ENCODE measurements at regions not wholly inside any gene's neighbourhood (a gene's known extent, or its start where the extent isn't known, plus 50 kb on each side); places are given as distances from the start of the nearest gene placed in this dataset.

DNA sequence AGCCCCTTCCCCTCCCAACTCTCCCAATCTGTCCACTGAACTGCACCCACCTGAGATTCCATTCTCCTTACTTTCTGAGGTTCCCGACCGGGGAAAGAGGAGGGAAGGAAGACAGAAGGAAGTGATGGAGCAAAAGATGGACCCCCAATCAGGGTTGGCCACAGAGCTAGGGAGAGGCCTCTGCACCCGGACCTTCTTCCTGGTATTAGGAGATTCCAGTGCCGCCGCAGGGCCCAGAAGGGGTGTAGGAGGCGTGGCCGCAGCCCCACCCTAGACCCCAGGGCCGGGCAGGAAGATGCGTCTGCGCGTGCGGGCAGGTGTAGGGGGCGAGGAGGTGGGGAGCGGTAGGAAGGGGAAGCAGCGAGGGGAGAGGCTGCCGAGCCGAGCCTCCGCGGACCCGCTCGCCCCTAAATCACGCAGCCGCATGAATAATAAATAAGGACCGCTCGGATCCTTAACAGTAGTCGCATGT, 104.2 kb upstream of the MVB12B start:
- DNase-seq: no peak

DNA sequence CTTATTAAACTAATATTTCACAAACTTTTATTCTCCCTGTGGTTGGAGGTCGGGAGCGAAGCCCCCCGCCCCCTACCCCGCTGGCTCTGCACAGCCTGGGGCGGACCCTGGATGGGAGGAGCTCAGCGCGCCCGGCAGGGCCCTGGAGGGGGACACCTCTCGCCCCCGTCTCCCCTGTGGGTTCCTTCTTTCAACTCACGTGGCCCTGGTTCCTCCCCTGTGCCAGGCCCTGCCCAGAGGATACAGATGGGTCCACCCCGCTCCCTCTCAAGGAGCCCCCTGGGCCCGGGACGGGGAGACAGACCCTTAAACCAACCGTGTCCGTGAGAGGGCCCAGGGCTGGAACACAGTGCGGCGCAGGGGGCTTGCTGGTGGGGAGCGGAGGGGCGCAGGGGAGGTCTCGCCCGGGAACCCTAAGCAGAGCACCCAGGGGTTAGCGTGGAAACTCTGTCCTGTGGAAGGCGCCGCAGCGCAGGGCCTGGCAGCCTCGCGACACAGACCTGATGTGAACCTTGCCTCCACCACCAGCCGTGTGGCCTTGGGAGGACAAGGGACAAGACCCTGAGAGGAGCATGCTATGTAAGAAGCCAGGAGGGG, 103.7 kb upstream of the MVB12B start:
- DNase-seq: no peak

DNA sequence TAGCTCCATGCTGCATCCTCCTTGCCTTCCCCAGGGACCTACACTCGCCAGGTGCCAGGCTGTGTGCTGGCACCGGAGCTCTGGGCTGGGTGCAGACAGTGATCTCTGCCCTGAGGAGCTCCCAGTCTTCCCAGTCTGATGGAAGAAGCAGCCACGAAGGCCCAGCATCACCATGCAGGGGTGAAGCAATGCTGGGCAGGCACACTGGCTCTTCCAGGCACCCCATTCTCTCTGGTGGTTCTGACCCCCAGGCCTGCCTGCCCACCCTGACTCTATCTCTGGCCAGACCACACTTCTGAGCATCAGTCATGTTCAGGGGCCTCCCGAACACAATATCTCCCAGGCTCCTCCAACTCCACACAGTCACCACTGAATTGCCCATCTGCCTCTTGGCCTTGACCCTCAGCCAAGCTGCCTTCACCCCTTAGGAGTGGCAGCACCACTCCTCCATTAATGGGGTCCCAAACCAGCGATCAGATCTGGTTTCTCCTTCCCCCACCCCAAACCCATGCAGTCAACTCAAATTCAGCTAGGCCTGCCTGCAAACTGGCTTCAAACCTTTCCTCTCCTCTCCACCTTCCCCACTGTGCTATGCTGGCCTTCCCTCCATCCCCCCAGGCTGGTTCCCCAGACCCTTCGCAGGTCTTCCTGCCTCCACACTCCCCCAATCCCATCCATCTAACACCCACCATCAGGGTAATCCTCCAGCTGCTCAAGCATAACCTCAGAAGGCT, 102.7 kb upstream of the MVB12B start:
- no peak for DNase-seq

DNA sequence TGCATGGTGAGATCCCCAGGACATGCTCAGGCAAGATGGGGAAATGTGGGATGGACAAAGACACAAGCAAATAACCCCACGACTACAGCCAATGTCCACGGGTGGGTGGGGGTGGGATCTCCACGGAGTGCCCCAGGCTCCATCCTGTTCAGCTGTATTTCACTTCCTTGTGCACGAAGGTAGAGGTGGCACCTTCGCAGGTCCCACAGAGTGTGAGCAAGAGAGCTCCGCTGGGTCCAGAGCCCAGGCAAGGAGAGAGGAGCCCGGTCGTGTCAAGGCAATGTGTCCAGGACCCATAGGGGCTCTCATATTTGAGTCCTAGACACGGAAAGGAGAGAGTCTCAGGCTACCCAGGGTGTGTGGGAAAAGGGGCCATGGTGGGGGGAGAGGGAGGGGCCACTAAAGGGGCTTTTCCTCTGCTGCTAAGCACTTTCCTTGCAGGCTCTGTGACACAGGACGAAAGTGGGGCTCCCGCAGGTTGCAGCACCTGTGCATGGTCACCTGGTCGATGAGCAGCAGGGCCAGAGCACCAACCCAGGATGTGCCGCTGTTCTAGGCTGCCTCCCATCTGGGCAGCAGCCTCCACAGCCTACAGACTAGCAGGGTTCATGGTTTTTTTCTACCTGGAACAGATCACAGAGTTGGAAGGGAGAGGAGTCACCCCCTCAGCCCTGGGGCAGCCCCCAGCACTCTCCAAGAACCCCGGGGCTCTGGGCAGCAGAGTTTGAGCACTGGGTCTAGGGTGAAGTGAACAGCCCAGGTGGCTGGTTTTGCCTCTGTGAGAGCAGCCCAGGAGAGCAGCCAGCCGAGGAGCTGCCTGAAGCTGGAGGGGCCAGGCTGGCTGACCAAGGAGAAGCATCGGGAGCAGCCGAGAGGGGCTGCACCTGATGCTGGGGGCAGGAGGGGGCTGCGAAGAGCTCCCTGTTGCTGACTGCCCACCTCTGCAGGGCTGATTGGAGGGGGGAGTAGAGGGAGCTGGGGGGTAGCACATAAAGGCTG, 100.7 kb upstream of the MVB12B start:
- no peak for DNase-seq

DNA sequence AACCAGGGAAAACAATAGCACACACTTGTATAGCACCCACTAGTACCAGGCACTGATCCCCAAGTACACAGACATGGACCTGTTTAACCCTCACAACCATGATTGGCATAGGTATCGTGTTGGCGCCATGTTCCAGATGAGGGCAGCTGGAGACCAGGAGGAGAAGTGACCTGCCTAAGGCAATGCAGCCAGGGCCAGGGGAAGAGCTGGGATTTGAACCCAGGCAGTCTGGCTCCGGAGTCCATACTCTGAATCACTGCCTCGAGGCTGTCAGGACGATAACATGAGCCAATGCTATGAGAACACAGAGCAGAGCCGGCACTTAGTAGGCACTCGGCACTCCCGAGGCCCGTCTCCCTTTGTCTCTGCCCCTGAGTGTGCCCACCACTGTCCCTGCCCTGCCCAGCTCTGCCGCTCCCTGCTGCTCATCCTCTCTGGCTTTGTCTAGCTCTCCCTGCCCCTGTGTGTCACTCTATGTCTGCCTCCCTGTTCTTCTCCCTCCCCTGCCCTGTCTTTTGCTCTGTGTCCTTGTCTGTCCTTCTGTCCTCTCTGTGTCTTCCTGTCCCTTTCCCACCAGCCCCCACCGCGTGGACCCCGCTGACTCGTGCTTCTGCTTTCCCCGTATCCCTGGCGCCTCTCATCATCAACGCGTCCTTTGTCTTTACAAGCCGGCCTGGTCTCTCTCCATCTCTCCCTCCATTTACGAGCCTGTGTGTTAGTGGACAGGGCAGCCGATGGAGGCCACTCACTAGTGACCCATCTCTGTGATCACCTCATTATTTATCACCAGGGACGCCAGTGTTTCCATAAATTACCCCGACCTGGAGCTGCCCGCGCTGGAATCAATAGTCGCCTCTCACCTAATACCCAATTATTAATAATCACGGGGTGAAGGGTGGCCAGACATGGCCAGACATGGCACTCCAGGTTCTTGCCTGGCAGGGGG, 99.4 kb upstream of the MVB12B start:
- DNase-seq: no peak

DNA sequence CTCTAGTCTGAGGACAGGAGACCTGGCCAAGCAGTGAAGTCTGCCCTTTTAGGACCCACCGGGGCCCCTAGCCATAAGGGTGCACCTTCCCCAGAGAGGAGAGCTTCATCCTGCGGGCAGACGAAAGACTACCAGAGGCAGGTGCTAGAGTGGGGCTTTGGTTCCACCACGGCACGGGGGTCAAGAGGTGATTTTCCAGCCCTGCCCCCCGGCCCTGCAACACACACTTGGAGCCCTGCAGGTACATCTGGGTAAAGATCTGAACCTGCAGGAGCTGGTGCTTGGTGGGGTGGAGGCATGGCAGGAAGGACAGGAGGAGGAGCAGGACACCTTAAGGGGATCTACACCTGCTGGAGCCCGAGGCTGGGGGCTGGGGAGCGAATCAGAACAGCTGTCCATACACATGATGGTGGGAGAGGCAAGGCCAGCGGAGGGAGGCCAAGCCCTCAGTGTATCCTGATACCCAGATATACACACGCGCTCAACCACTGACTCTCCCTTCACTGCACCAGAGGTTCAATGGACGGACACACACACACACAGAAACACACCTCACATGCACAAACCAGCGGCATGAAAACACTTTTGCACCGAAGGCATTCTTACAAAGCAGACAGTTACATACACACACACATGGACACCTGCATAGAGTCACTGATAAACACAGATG, 98.4 kb upstream of the MVB12B start:
- DNase-seq: no peak

DNA sequence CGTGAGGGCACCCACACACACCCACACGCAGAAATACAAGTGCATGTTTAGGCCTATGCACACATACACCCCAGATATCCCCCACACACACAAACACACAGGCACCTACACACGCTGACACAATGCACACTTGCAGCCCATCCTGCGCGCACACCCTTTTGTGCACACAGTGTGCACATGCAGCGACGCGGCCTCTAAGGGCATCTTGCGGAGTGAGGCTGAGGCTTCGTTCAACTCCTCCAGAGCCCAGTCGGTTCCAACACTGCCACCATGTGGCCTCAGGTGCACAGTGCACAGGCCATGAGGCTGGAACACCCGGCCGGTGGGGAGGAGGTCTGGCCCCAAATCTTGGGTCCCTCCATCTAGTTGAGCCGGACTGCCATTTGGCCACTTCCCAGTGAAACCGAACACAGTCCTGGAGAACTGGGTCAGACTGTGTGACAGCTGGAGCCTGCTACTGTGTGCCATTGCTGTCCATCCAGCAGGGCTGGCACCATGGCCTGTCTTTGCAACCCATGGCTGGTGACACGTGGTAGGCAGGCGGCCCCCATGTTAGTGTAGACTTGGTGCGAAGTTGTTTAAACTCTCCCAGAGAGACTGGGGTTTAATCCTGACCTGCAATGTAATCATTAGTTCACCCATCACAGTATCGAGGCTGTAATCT, 97.7 kb upstream of the MVB12B start:
- peak; percentile 40 to 67 for DNase-seq

DNA sequence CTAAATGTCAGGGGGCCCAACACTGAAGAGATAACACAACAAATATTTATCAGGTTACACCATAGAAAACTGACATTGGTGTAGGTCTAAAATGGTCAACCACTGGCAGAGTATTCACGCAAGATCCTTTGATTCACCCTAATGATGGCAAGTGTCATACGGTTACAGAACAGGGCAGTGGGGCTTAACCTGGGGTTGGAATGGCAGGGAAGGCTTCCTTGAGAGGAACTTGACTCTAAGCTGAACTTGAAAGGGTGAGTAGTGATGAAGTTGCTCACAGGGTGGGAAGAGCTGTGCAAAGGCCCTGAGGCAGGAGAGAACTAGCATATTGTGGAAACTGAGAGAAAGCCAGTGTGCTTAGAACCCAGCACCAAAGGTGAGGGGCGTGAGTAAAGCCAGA, 97.1 kb upstream of the MVB12B start:
- no peak for DNase-seq

DNA sequence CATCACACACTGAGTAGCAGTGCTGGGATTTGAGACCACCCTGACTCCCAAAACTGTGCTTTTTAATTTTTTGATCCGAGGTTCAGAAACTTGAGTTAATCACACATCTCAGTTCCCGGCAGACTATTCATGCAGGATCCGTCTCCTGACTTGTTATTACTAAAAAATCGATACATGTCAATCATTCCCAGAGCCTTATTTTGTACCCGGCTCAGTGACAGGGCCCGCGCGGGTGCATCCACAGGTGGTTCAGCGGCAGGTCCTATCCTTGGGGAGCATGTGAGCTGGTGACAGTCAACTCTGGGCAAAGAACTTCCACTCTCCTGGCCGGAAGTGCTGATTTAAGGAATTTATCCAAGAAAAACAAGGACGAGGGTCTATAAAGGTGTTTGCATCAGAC, 95.9 kb upstream of the MVB12B start:
- no peak for DNase-seq

DNA sequence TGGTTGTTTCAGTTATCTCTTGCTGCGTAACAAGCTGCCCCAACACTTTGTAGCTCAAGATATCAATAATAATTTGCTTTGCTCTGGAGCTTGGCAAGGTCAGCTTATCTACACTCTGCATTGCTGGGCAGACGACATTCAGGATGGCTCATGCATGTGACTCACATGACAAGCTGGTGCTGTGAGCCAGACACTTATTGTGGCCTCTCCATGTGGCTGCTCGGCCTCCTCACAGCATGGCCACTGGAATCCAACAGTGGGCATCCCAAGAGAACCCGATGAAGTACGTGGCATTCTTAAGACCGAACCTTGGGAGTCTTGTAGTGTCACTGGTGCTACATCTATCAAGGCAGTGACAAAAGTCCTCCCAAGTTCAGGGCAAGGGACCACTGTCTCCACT, 94.2 kb upstream of the MVB12B start:
- no peak for DNase-seq

DNA sequence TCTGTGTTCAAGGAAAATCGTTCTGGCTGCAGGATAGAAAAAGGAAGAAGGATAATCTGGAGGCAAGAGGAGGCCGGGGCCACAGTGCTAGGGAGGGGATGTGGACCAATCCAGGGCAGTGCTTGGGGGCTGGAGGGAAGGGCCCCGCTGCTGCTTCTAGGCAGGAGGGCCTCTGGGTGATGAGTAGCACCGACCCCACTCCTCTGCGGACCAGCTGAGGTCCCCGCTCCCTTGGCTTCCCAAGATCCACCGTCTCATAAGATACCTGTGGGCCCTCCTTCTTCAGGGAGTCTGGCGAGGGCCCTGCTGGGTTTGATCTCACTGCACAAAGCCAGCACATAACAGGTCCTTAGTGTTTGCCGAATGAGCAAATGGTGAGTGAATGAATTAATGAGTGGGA, 93.5 kb upstream of the MVB12B start:
- no peak for DNase-seq

DNA sequence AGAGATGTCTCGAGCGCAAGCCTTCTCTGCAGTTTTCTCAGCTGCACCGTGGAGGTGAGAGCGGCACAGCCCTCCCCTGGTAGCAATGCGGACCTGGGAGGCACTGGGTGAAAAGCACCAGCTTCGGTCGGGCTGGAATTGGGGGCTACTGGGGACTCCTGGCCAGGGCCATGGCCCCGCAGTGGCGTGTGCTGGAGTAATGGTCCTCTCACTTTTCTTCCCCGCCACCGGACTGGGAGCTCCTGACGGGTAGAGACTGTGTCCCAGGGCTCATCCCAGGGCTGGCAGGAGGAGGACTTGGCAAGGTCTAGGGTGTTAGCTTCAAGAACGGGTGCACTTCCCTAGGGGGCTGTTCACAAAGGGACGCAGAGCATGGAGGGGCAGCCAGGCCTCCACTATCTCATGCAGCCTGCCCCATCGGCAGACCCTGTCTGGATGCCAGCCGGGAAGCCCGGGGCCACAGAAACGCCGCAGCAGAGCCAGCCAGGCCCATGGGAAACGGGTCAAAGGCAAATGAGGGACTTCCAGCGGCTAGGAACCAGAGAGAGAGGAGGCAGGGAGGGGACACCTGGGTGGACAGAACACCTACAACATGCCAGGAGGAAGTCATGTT, 92.6 kb upstream of the MVB12B start:
- no peak for DNase-seq

DNA sequence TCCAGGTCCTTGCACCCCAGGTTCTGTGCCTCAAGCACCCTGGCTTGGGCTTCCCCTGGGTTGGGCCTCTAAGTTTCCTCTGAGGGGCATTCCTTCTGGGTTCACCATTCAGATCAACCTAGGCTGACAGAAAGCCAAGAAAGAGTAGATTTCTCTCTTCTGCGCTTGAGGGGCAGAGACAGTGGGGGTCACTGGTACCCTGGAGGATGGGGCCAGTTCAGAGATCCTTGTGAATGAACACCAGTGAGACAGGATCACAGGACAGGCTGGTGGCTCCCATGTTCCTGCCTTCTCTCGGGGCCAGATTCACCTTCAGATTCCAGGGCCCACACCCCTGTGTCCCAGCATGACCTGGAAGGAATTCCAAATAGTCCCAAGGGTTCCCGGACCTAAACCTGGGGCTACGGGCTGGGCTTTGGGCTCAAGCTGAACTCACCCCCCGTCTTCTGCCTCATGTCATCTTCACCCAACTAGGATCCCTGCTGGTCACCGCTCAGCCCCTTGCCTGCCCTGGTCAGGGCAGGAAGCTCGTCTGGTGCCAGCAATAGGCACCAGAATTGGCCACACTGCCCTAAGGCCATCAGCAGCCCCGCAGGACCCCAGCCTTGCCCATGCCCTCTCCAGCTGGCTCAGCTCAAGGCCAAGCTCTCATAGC, 91.8 kb upstream of the MVB12B start:
- no peak for DNase-seq

DNA sequence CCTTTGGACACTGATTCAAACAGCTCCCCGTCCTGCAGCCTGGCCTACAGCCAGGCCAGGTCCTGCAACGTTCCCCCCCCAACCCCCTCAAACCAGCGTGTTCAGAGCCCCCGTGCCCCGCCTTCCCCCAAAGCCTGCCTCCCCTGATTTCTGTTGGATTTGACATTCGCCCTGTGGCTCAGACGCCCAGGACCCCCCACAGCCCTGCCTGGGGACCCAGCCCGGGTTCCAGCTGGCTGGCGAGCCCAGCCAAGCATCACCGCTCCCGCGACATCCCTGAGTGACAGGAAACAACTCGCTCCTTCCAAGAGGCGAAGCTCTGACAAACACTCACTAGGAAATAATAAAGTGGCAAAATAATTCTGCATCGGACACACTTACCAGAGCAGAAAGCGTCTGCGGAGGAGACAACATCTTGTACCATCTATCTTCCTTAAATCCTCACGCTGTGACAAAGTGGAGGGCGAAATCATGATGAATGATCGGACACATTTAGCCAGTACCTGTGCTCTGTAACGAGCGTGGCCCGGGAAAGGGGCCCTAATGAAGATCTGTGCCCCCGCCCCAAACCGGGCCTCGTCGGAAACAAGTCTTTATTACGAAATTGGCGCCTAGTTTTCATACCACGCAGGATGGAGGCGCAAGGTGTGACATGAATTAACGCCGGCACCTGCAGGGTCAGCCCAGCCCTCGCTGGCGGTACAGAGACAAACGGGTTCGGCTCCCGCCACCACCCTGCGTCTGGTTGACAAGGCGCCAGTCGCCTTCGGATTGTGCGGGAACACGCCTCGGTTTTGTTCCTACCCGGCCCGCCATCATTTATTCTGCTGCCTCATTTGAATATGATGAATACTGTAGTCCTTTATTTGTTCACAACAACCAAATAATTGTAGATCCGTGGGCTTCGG, 91.0 kb upstream of the MVB12B start:
- no peak for DNase-seq

DNA sequence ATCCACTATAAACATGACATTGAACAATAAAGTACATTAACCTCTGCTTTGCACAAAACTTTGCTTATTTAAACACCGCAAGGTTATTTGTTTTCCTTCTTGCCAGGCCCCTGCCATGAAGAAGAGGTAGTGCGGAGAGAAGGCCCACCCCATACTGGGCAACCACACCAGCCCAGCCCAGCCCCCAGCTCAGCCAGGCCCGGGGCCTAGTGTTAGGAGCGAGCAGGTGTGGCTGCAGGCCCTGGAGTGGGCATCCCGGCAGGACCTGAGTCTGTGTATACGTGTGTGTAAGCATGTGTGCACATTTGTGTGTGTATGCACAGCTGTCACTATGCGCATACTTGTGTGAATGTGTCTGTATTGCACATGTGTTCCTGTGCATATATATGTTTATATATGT, 90.4 kb upstream of the MVB12B start:
- no peak for DNase-seq

DNA sequence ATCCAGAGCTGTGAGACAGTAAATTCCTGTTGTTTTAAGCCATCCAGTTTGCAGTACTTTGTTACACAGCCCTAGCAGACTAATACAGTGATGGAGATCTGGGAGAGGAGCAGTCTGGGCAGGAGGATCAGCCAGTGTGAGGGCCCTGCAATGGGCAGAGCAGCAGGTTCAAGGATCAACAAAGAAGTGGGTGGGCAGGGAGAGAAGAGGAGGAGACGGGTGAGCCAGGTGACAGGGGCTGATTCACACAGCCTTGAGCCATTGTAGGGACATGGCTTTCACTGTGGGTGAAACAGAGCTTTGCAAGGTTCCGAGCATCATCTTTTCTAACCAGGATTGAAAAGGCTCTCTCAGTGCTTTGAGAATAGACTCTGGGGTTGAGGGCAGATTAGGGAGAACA, 88.2 kb upstream of the MVB12B start:
- no peak for DNase-seq

DNA sequence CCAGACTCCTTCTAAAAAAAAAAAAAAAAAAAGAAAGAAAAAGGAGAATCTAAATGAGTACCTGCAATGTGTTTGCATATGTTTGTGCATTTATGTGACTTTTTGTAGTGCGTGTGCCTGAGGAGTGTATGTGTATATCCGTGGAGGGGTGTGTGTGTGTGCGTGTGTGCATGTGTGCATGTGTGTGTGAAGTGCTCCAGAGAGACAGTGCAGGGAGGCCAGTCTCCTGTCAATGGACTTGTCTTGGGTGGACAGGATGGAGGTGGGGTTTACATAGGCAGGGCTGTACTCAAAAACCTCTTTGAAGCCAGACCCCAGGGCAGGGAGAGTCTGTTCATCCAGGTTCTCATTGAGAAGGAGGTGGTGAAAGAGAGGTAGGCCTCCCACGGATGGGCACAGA, 87.1 kb upstream of the MVB12B start:
- no peak for DNase-seq

DNA sequence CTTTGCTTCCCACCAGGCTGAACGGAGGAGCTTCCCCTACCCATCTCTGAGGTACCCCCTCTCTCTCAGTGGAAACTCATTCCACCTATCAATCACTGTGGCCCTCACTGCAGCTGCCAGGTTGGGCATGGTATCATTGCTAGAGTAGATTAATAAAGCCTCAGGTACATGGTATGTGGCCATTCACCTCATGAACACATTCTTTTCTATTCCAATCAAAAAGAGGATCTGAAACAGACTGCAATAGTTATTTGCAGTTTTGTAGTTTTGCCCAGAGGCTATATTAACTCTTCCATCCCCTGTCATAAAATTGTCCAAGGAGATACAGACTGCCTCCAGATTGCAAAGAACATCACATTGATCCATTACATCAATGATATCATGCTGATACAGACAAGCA, 85.8 kb upstream of the MVB12B start:
- no peak for DNase-seq

Measured in right lung (tissue), 2 donors.